Common myeloid progenitor, CD34-positive (primary cell): ENCODE measurements at regions not wholly inside any gene's neighbourhood (a gene's known extent, or its start where the extent isn't known, plus 50 kb on each side); places are given as distances from the start of the nearest gene placed in this dataset.

ENCODE experiments used
- CTCF ChIA-PET: fragments of 350-600 bp; sonication (Branson Sonifier 250); formaldehyde crosslinking; loops from one replicate; lab custom pipeline; 2021; ENCODE audit warnings: antibody characterized with exemption; lab: Charles Lee
- POLR2A ChIA-PET: fragments of 350-600 bp; sonication (Branson Sonifier 250); formaldehyde crosslinking; loops from one replicate; lab custom pipeline; 2021; ENCODE audit warnings: antibody characterized with exemption; lab: Charles Lee
- DNase-seq, 3 donors: peaks; one replicate each; pipeline versions ENCODE4 v3.0.0 to v3.0.0-alpha.2; 2013
- H3K27ac ChIP-seq, 2 experiments: 1 replicate in 1 of 2; 2 replicates in 1 of 2; pipeline ENCODE4 v1.7.0; 2013; ENCODE audit warnings: inconsistent platforms in 2 of 2, low read length in 2 of 2, mild to moderate bottlenecking in 2 of 2, low read depth in 1 of 2, moderate library complexity in 1 of 2; ENCODE audit not compliant: severe bottlenecking in 2 of 2, insufficient read depth in 1 of 2, poor library complexity in 1 of 2
- H3K27me3 ChIP-seq, 5 experiments: replicated peaks in 2 of 5; 1 replicate in 3 of 5; 2 replicates in 2 of 5; pipeline versions ENCODE4 v1.6.1 to v1.7.0; 2013; ENCODE audit warnings: low read length in 4 of 5, mild to moderate bottlenecking in 2 of 5, moderate library complexity in 2 of 5, inconsistent platforms in 1 of 5; ENCODE audit not compliant: insufficient read depth in 5 of 5, control insufficient read depth in 4 of 5
- H3K36me3 ChIP-seq, 4 experiments: 1 replicate in 2 of 4; 2 replicates in 2 of 4; pipeline versions ENCODE4 v1.6.1 to v1.7.0; 2013; ENCODE audit warnings: low read length in 3 of 4, control low read depth in 1 of 4, mild to moderate bottlenecking in 1 of 4; ENCODE audit not compliant: control insufficient read depth in 4 of 4, insufficient read depth in 4 of 4
- H3K4me1 ChIP-seq, 4 experiments: 1 replicate in 3 of 4; 2 replicates in 1 of 4; pipeline versions ENCODE4 v1.6.1 to v1.7.1; 2013; ENCODE audit warnings: low read length in 3 of 4, mild to moderate bottlenecking in 3 of 4, control low read depth in 1 of 4, inconsistent platforms in 1 of 4, moderate library complexity in 1 of 4; ENCODE audit not compliant: control insufficient read depth in 4 of 4, insufficient read depth in 4 of 4; ENCODE audit errors: control extremely low read depth in 1 of 4
- H3K4me3 ChIP-seq, 7 experiments: 1 replicate in 4 of 7; 2 replicates in 3 of 7; pipeline versions ENCODE4 v1.5.1 to v1.7.0; 2013; ENCODE audit warnings: mild to moderate bottlenecking in 7 of 7, low read length in 6 of 7, moderate library complexity in 6 of 7, inconsistent platforms in 2 of 7, low read depth in 2 of 7, control low read depth in 1 of 7; ENCODE audit not compliant: insufficient read depth in 4 of 7, control insufficient read depth in 1 of 7; ENCODE audit errors: extremely low read depth in 1 of 7
- H3K9me3 ChIP-seq, 5 experiments: 1 replicate in 4 of 5; 2 replicates in 1 of 5; pipeline versions ENCODE4 v1.6.1 to v1.7.1; 2013; ENCODE audit warnings: low read length in 4 of 5, mild to moderate bottlenecking in 2 of 5, inconsistent platforms in 1 of 5, low read depth in 1 of 5, moderate library complexity in 1 of 5; ENCODE audit not compliant: control insufficient read depth in 4 of 5, insufficient read depth in 2 of 5; ENCODE audit errors: control extremely low read depth in 1 of 5
- WGBS: methylation state at CpG from one replicate; pipeline ENCODE4 v1.1.5; 2013; ENCODE audit not compliant: insufficient coverage; 5-methylcytosine and 5-hydroxymethylcytosine counted together

GRCh38 chr22:47787501-47788227 lies 1025.2 kb downstream of the TBC1D22A start:
- H3K36me3 ChIP-seq: no peaks in the 10 kb centered on the region
- peaks cover 0 to 11% (median 8%) of the 10 kb centered on the region in 5 experiments for H3K9me3 ChIP-seq
- DNase-seq: no peak
- no peak overlapping the region for H3K27ac ChIP-seq
- no peak overlapping the region for H3K4me3 ChIP-seq
- CTCF ChIA-PET: no interaction called here
- WGBS: 93% methylated on average over 9 of the region's 10 CpGs
- POLR2A ChIA-PET: no interaction called here
- peaks cover 0 to 20% (median 2%) of the 10 kb centered on the region in 5 experiments for H3K27me3 ChIP-seq
- H3K4me1 ChIP-seq: no peaks in the 10 kb centered on the region

DNA sequence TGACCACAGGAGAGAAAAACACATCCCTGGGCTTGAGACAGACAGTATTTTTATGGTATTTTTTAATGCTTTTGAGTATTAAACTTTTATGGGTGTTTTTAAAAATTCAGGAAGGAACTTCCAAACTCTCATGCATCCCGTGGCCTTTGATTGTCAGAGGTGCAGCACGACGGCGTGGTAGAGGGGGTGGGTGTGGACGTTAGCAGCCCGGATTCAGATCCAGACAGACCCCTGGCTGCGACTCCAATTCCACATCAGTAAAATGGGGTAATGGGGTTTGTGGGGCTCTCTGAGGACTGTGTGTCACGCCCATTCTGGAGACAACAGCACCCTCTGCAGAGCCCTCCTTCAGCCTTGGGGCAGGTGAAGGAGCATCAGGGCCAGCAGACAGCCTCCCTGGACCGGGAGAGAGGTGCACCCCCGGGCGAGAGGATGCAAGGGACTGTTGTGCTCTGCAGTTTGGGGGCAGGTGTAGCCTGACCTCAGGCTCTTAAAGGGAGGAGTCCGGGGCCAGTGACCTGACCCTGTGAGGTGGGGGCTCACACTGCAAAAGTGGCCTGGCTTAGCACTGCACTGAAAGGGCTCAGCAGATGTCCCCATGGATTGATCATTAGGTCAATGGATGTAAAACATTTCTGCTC lies 1024.3 kb downstream of the TBC1D22A start:
- POLR2A ChIA-PET: no interaction called here
- DNase-seq: no peak
- 94% methylated on average over 8 of the region's 12 CpGs for WGBS
- no peaks in the 10 kb centered on the region for H3K4me1 ChIP-seq
- CTCF ChIA-PET: no interaction called here
- peaks cover 0 to 11% (median 8%) of the 10 kb centered on the region in 5 experiments for H3K9me3 ChIP-seq
- H3K36me3 ChIP-seq: no peaks in the 10 kb centered on the region
- H3K27me3 ChIP-seq: peaks cover 0 to 20% (median 2%) of the 10 kb centered on the region in 5 experiments
- no peak overlapping the region for H3K4me3 ChIP-seq
- no peak overlapping the region for H3K27ac ChIP-seq

DNA sequence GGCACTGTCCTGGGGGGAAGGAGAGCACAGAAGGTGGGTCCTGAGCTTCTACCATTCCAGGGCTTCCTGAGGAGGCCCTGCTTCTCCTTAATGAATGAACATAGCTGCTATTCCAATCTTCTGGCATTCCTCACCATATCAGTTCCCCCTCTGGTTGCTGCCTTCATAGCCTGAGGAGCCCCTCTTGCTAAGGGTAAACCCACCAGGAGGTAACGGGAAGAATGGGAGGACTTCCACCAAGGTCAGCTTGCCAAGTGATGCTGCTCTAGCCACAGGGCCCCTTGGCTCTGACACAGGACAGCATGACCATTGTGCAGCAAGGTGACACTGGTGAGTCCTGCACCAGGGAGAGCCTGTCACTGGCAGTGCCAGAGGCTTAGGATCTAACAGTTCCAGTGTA lies 1022.5 kb downstream of the TBC1D22A start:
- H3K4me3 ChIP-seq: no peak overlapping the region
- WGBS: 100% methylated on average over 1 of the region's 1 CpG
- no peak for DNase-seq
- H3K9me3 ChIP-seq: peaks cover 0 to 11% (median 8%) of the 10 kb centered on the region in 5 experiments
- H3K27ac ChIP-seq: no peak overlapping the region
- POLR2A ChIA-PET: no interaction called here
- H3K36me3 ChIP-seq: no peaks in the 10 kb centered on the region
- CTCF ChIA-PET: no interaction called here
- peaks cover 0 to 23% (median 2%) of the 10 kb centered on the region in 5 experiments for H3K27me3 ChIP-seq
- H3K4me1 ChIP-seq: no peaks in the 10 kb centered on the region

GRCh38 chr22:47784367-47784983 lies 1022.0 kb downstream of the TBC1D22A start:
- H3K9me3 ChIP-seq: peaks cover 0 to 11% (median 8%) of the 10 kb centered on the region in 5 experiments
- WGBS: 94% methylated on average over 4 of the region's 4 CpGs
- POLR2A ChIA-PET: no interaction called here

DNA sequence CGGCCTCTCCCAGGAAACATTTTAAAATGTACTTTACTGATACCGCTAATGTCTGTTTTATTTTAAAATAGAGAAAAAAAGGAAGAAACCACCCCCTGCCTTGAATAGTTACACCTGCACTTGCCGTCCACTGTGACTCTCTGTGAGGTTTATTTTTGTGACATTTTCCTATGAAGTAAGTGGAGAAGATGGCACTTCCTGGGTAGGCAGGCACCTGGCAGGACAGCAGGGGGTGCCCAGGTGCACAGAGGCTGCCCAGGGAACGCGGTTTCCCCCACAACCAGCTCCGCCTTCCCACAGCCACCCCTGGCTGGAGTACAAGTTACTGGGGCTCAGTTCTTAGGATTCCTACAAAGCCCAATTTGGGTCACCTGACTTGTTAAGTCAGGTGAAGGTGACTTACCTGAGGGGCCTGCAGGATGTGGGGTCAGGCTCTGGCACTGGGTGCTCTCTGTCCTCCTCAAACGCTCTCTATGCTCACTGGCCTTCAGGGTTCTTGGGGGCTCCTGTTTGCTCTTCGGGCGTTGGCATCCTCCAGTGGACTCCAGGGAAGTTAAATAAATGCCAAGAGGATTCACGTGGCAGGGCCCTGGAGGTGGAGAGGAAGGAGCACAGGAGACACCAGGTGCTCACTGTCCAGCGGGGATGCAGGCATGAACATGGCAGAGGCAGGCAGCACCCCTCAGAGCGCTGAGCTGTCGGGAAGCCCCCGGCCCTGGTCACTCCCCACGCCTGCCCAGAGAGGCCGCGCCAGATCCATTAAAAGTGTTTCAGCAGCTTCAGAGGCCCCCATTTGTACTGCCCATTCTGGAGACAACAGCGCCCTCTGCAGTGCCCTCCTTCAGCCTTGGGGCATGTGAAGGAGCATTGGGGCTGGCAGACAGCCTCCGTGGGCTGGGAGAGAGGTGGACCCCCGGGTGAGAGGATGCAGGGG lies 1021.2 kb downstream of the TBC1D22A start:
- H3K4me1 ChIP-seq: no peaks in the 10 kb centered on the region
- ChIA-PET POLR2A (no interaction called here), CTCF (no interaction called here)
- H3K27ac ChIP-seq: no peak overlapping the region
- H3K27me3 ChIP-seq: peaks cover 0 to 23% (median 0%) of the 10 kb centered on the region in 5 experiments
- no peak for DNase-seq
- no peak overlapping the region for H3K4me3 ChIP-seq
- peaks cover 0 to 11% (median 8%) of the 10 kb centered on the region in 5 experiments for H3K9me3 ChIP-seq
- no peaks in the 10 kb centered on the region for H3K36me3 ChIP-seq
- WGBS: 89% methylated on average over 16 of the region's 20 CpGs

More at GRCh38 chr22:47784367-47784983, 1022.0 kb downstream of the TBC1D22A start:
- H3K4me1 ChIP-seq: no peaks in the 10 kb centered on the region
- DNase-seq: no peak
- peaks cover 0 to 23% (median 2%) of the 10 kb centered on the region in 5 experiments for H3K27me3 ChIP-seq
- no peak overlapping the region for H3K4me3 ChIP-seq
- CTCF ChIA-PET: no interaction called here
- H3K27ac ChIP-seq: no peak overlapping the region
- H3K36me3 ChIP-seq: no peaks in the 10 kb centered on the region

DNA sequence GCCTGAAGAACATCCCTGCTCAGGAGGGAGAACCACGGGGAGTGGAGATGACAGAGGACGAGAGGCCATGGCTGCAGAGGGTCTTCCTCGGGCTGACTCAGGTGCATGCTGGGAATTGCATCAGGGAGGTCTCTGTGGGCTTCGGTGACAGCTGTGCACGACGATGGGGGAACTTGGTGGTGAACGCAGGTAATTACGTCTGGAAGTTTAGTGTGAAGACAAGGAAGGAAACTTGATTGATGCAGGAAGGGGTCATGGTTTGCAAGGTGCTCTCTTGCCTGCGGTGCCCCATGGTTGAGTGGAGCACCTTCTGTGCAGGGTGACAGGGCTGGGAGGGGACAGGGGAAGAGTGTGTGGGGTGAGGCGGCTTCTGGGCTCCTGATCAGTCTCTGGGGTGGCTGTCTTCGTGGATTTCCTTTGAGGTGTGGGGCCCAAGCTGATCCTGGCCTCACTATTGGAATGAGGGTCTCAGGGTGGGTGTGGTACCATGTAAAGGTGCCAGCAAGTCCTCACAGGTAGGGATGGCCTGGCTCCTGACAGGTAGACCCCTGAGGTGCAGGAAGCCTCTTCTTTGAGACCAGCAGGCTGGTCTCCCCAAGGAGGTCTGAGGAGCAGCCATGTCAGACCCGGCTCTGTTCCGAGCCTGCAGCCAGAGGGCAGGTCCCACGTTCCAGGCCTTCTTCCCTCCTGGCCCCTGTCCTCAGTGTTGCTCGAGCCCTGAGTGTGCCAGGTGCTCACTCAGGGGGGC lies 1020.1 kb downstream of the TBC1D22A start:
- H3K4me3 ChIP-seq: no peak overlapping the region
- peaks cover 0 to 11% (median 8%) of the 10 kb centered on the region in 5 experiments for H3K9me3 ChIP-seq
- peaks cover 0 to 12% (median 0%) of the 10 kb centered on the region in 5 experiments for H3K27me3 ChIP-seq
- no peak for DNase-seq
- POLR2A ChIA-PET: no interaction called here
- no peaks in the 10 kb centered on the region for H3K36me3 ChIP-seq
- H3K4me1 ChIP-seq: no peaks in the 10 kb centered on the region
- CTCF ChIA-PET: no interaction called here
- 81% methylated on average over 15 of the region's 15 CpGs for WGBS
- no peak overlapping the region for H3K27ac ChIP-seq
